SK-N-SH treated with all-trans-retinoic acid at 6 μM for 48 hours (cell line): ENCODE measurements at regions not wholly inside any gene's neighbourhood (a gene's known extent, or its start where the extent isn't known, plus 50 kb on each side); places are given as distances from the start of the nearest gene placed in this dataset.

Experiments
- ATAC-seq: fragments of 200-7000 bp; cut with Tn5 transposase; 3 replicates; pipeline ENCODE4 v1.9.1; 2020; ENCODE audit warnings: mild to moderate bottlenecking, moderate library complexity
- ARNTL ChIP-seq: fragments of 450-650 bp; formaldehyde crosslinking; IDR thresholded peaks from 2 replicates; pipeline ENCODE4 v1.5.0; 2020; ENCODE audit warnings: low read depth, mild to moderate bottlenecking, moderate library complexity, borderline replicate concordance
- BACH2 ChIP-seq: fragments of 250-450 bp; sonication (Bioruptor Pico); IDR thresholded peaks from 2 replicates; pipeline ENCODE4 v1.9.0; 2021; ENCODE audit warnings: mild to moderate bottlenecking, borderline replicate concordance
- CREB5 ChIP-seq: fragments of 250-450 bp; sonication (Bioruptor Pico); IDR thresholded peaks from 2 replicates; pipeline ENCODE4 v1.5.1; 2020; ENCODE audit warnings: low read depth, mild to moderate bottlenecking, moderate library complexity
- CSDC2 ChIP-seq: fragments of 250-450 bp; sonication (Bioruptor Pico); IDR thresholded peaks from 2 replicates; pipeline ENCODE4 v1.5.0; 2020; ENCODE audit warnings: mild to moderate bottlenecking, moderate library complexity
- CSRNP3 ChIP-seq: fragments of 250-450 bp; sonication (Bioruptor Pico); IDR thresholded peaks from 2 replicates; pipeline ENCODE4 v1.5.1; 2021; ENCODE audit warnings: mild to moderate bottlenecking, moderate library complexity
- ESRRG ChIP-seq: fragments of 250-450 bp; sonication (Bioruptor Pico); IDR thresholded peaks from 2 replicates; pipeline ENCODE4 v1.6.1; 2021; ENCODE audit warnings: mild to moderate bottlenecking
- GLIS3 ChIP-seq: fragments of 250-450 bp; sonication (Bioruptor Pico); IDR thresholded peaks from 2 replicates; pipeline ENCODE4 v1.5.0; 2020; ENCODE audit warnings: mild to moderate bottlenecking, moderate library complexity
- ISL1 ChIP-seq: fragments of 250-450 bp; sonication (Bioruptor Pico); IDR thresholded peaks from 2 replicates; pipeline ENCODE4 v2.1.2; 2022; ENCODE audit warnings: mild to moderate bottlenecking, moderate library complexity
- OSR1 ChIP-seq: fragments of 250-450 bp; sonication (Bioruptor Pico); IDR thresholded peaks from 2 replicates; pipeline ENCODE4 v1.8.0; 2022; ENCODE audit warnings: moderate library complexity, mild to moderate bottlenecking, inconsistent platforms
- PATZ1 ChIP-seq: fragments of 250-450 bp; sonication (Bioruptor Pico); IDR thresholded peaks from 2 replicates; pipeline ENCODE4 v1.8.0; 2020; ENCODE audit warnings: mild to moderate bottlenecking, moderate library complexity, borderline replicate concordance
- POU6F1 ChIP-seq: fragments of 250-450 bp; sonication (Bioruptor Pico); IDR thresholded peaks from 2 replicates; pipeline ENCODE4 v1.8.0; 2021; ENCODE audit warnings: low read depth, mild to moderate bottlenecking, moderate library complexity, borderline replicate concordance
- PPARA ChIP-seq: fragments of 250-450 bp; sonication (Bioruptor Pico); IDR thresholded peaks from 2 replicates; pipeline ENCODE4 v1.5.0; 2020; ENCODE audit warnings: mild to moderate bottlenecking, borderline replicate concordance
- RARB ChIP-seq: fragments of 250-450 bp; sonication (Bioruptor Pico); IDR thresholded peaks from 2 replicates; pipeline ENCODE4 v1.8.0; 2021; ENCODE audit warnings: mild to moderate bottlenecking, moderate library complexity
- SNAI2 ChIP-seq: fragments of 250-450 bp; sonication (Bioruptor Pico); IDR thresholded peaks from 2 replicates; pipeline ENCODE4 v1.5.0; 2020; ENCODE audit warnings: mild to moderate bottlenecking, moderate library complexity
- TCF4 ChIP-seq: fragments of 250-450 bp; sonication (Bioruptor Pico); IDR thresholded peaks from 2 replicates; pipeline ENCODE4 v1.8.0; 2021; ENCODE audit warnings: mild to moderate bottlenecking, moderate library complexity, borderline replicate concordance
- TOX ChIP-seq: fragments of 250-450 bp; sonication (Bioruptor Pico); IDR thresholded peaks from 2 replicates; pipeline ENCODE4 v1.8.0; 2021; ENCODE audit warnings: mild to moderate bottlenecking, moderate library complexity, borderline replicate concordance
- TSHZ2 ChIP-seq: fragments of 250-450 bp; sonication (Bioruptor Pico); IDR thresholded peaks from 2 replicates; pipeline ENCODE4 v1.5.0; 2020; ENCODE audit warnings: mild to moderate bottlenecking, moderate library complexity
- ZFP3 ChIP-seq: fragments of 250-450 bp; sonication (Bioruptor Pico); IDR thresholded peaks from 2 replicates; pipeline ENCODE4 v1.5.0; 2020; ENCODE audit warnings: mild to moderate bottlenecking, moderate library complexity
- ZFP30 ChIP-seq: fragments of 450-650 bp; formaldehyde crosslinking; IDR thresholded peaks from 2 replicates; pipeline ENCODE4 v1.5.0; 2022; ENCODE audit warnings: mild to moderate bottlenecking, moderate library complexity
- ZNF565 ChIP-seq: fragments of 450-650 bp; formaldehyde crosslinking; conservative IDR thresholded peaks from 2 replicates; pipeline ENCODE4 v1.5.0; 2020; ENCODE audit warnings: low read depth, mild to moderate bottlenecking, moderate library complexity

GRCh38 chr13:76725211-76725610 lies 161.0 kb downstream of the KCTD12 start:
- TF ChIP-seq ISL1 (no peak), BACH2 (CRISPR knock-in tag) (no peak), PATZ1 (CRISPR knock-in tag) (no peak), GLIS3 (CRISPR knock-in tag) (no peak)
- ATAC-seq = peak; percentile 22; the same call in 2 of the 3 replicates

- TF ChIP-seq BACH2 (CRISPR knock-in tag) = no peak
- TF ChIP-seq ESRRG (CRISPR knock-in tag) = no peak
- no peak for TF ChIP-seq RARB (CRISPR knock-in tag)
- no peak for TF ChIP-seq TCF4 (CRISPR knock-in tag)
- no peak for TF ChIP-seq CSDC2 (CRISPR knock-in tag)
- no peak for TF ChIP-seq CREB5 (CRISPR knock-in tag)
- TF ChIP-seq POU6F1 = no peak
- no peak for TF ChIP-seq ZNF565
- TF ChIP-seq TSHZ2 = no peak
- TF ChIP-seq ZFP3 = no peak
- TF ChIP-seq SNAI2 (CRISPR knock-in tag) = no peak
- TF ChIP-seq GLIS3 (CRISPR knock-in tag) = no peak
- TF ChIP-seq TOX (CRISPR knock-in tag) = no peak
- TF ChIP-seq ZFP30 (CRISPR knock-in tag) = no peak
- no peak for TF ChIP-seq ISL1
- no peak for TF ChIP-seq ARNTL (CRISPR knock-in tag)
- TF ChIP-seq CSRNP3 = no peak
- ATAC-seq = no peak
Observed at GRCh38 chr13:76724421-76724820, 161.8 kb downstream of the KCTD12 start.

GRCh38 chr13:76723551-76724232 lies 162.5 kb downstream of the KCTD12 start:
- peak; percentile 98 for ATAC-seq

More at GRCh38 chr13:76723551-76724232, 162.5 kb downstream of the KCTD12 start:
- no peak for TF ChIP-seq CREB5 (CRISPR knock-in tag)
- no peak for TF ChIP-seq OSR1 (CRISPR knock-in tag)
- TF ChIP-seq ZFP3 = no peak
- TF ChIP-seq PPARA (CRISPR knock-in tag) = no peak
- TF ChIP-seq ISL1 = no peak
- no peak for TF ChIP-seq CSDC2 (CRISPR knock-in tag)
- TF ChIP-seq GLIS3 (CRISPR knock-in tag) = no peak
- no peak for TF ChIP-seq CSRNP3
